GM12878 (cell line): ENCODE measurements at regions not wholly inside any gene's neighbourhood (a gene's known extent, or its start where the extent isn't known, plus 50 kb on each side); places are given as distances from the start of the nearest gene placed in this dataset.

Experiments used
- ATAC-seq: fragments of 200-7000 bp; cut with Tn5 transposase; 3 replicates; pipeline ENCODE4 v1.9.1; 2020; ENCODE audit warnings: mild to moderate bottlenecking, moderate library complexity
- BruUV-seq: library from RNA; stranded (reverse); fragments of 400-500 nt; replicated peaks from 2 replicates; lab custom pipeline; 2021; lab: Mats Ljungman, UMichigan
- CTCF ChIA-PET: fragments of 300-600 bp; sonication (Branson Sonifier 250); formaldehyde crosslinking; extraction: SDS; loops from one replicate; lab custom pipeline; 2021; ENCODE audit warnings: inconsistent platforms; lab: Yijun Ruan, JAX
- POLR2A ChIA-PET: fragments of 350-600 bp; formaldehyde crosslinking; extraction: SDS; loops from one replicate; lab custom pipeline; 2021; ENCODE audit warnings: inconsistent platforms; lab: Charles Lee
- RAD21 ChIA-PET: fragments of 300-600 bp; sonication (Branson Sonifier 250); formaldehyde crosslinking; loops from one replicate; lab custom pipeline; 2023; ENCODE audit warnings: antibody characterized with exemption; ENCODE audit not compliant: unreplicated experiment; lab: Charles Lee
- SMC1A ChIA-PET: fragments of 300-600 bp; sonication (Branson Sonifier 250); formaldehyde crosslinking; loops from one replicate; lab custom pipeline; 2023; ENCODE audit not compliant: unreplicated experiment, uncharacterized antibody; lab: Charles Lee
- DNase-seq: peaks from one replicate; pipeline ENCODE4 v3.0.0-alpha.2; 2011; ENCODE audit warnings: low read depth, low spot score
- FAIRE-seq: peaks from 3 replicates; lab custom pipeline; 2011; peaks lifted over from hg19 to GRCh38; lab: Jason Lieb, UNC
- H2AFZ ChIP-seq: 2 replicates; pipeline ENCODE4 v1.6.0; 2011; ENCODE audit warnings: low read depth, low read length, control low read depth; ENCODE audit not compliant: control insufficient read depth
- H3K27ac ChIP-seq: 2 replicates; pipeline ENCODE4 v1.5.1; 2011; ENCODE audit warnings: control low read depth; ENCODE audit not compliant: control insufficient read depth, insufficient read depth
- H3K27me3 ChIP-seq, 2 experiments: replicated peaks in 1 of 2; 2 replicates each; pipeline versions ENCODE4 v1.6.0 to v1.6.1; 2011; ENCODE audit warnings: low read length in 1 of 2; ENCODE audit not compliant: control insufficient read depth in 2 of 2, insufficient read depth in 2 of 2
- H3K36me3 ChIP-seq, 2 experiments: 2 replicates each; pipeline ENCODE4 v1.5.1; 2011; ENCODE audit warnings: low read length in 1 of 2; ENCODE audit not compliant: control insufficient read depth in 2 of 2, insufficient read depth in 2 of 2
- H3K4me1 ChIP-seq: 2 replicates; pipeline ENCODE4 v1.6.1; 2011; ENCODE audit warnings: mild to moderate bottlenecking, low read length, moderate library complexity, mixed read lengths; ENCODE audit not compliant: control insufficient read depth, insufficient read depth
- H3K4me2 ChIP-seq: 2 replicates; pipeline ENCODE4 v1.6.0; 2011; ENCODE audit warnings: control low read depth; ENCODE audit not compliant: control insufficient read depth, insufficient read depth
- H3K4me3 ChIP-seq: fragments of 200-600 bp; sonication (generic); 2 replicates; pipeline ENCODE4 v1.5.1; 2016
- H3K79me2 ChIP-seq: 2 replicates; pipeline ENCODE4 v1.6.0; 2011; ENCODE audit warnings: low read length; ENCODE audit not compliant: control insufficient read depth, insufficient read depth
- H3K9ac ChIP-seq: 2 replicates; pipeline ENCODE4 v1.8.0; 2011; ENCODE audit warnings: low read length, control low read depth, mixed read lengths; ENCODE audit not compliant: control insufficient read depth, insufficient read depth
- H3K9me3 ChIP-seq: replicated peaks from 3 replicates; pipeline ENCODE4 v1.5.1; 2011; ENCODE audit warnings: mild to moderate bottlenecking, low read length; ENCODE audit not compliant: control insufficient read depth, insufficient read depth
- H4K20me1 ChIP-seq: 2 replicates; pipeline ENCODE4 v1.6.0; 2011; ENCODE audit not compliant: control insufficient read depth, insufficient read depth
- ATF7 ChIP-seq: fragments of 450-650 bp; IDR thresholded peaks from 2 replicates; pipeline ENCODE4 v1.6.1; 2016; ENCODE audit warnings: low read depth, mild to moderate bottlenecking
- BMI1 ChIP-seq: fragments of 450-650 bp; IDR thresholded peaks from 2 replicates; pipeline ENCODE4 v1.6.1; 2016; ENCODE audit warnings: mild to moderate bottlenecking, moderate library complexity, borderline replicate concordance
- CEBPZ ChIP-seq: fragments of 150-350 bp; IDR thresholded peaks from 2 replicates; pipeline ENCODE4 v1.6.1; 2016; ENCODE audit warnings: low read depth, low read length
- EED ChIP-seq: sonication (generic); IDR thresholded peaks from 2 replicates; pipeline ENCODE4 v1.6.1; 2016; ENCODE audit warnings: antibody characterized with exemption, low read depth
- HSF1 ChIP-seq: fragments of 150-350 bp; IDR thresholded peaks from 2 replicates; pipeline ENCODE4 v1.6.1; 2014; ENCODE audit warnings: mild to moderate bottlenecking, low read depth, low read length
- IRF5 ChIP-seq: fragments of 450-650 bp; IDR thresholded peaks from 2 replicates; pipeline ENCODE4 v1.6.1; 2017; ENCODE audit warnings: borderline replicate concordance
- MTA3 ChIP-seq: IDR thresholded peaks from 2 replicates; pipeline ENCODE4 v1.6.1; 2012; ENCODE audit warnings: low read length, inconsistent platforms, borderline replicate concordance
- NR2F1 ChIP-seq: fragments of 450-650 bp; conservative IDR thresholded peaks from 2 replicates; pipeline ENCODE4 v1.6.1; 2017; ENCODE audit warnings: mild to moderate bottlenecking
- PAX5 ChIP-seq: IDR thresholded peaks from 2 replicates; pipeline ENCODE4 v1.6.1; 2011; ENCODE audit warnings: low read depth, low read length, borderline replicate concordance
- PBX3 ChIP-seq: IDR thresholded peaks from 2 replicates; pipeline ENCODE4 v1.6.1; 2011; ENCODE audit warnings: mild to moderate bottlenecking, low read depth, low read length, moderate library complexity; ENCODE audit not compliant: insufficient replicate concordance
- RELA ChIP-seq: fragments of 450-650 bp; IDR thresholded peaks from 2 replicates; pipeline ENCODE4 v1.8.0; 2014; ENCODE audit warnings: borderline replicate concordance; ENCODE audit not compliant: partially characterized antibody
- SIN3A ChIP-seq: IDR thresholded peaks from 2 replicates; pipeline ENCODE4 v1.6.1; 2012; ENCODE audit warnings: low read depth, low read length, improper control_type of control experiment
- SMC3 ChIP-seq: IDR thresholded peaks from 2 replicates; pipeline ENCODE4 v1.6.1; 2011; ENCODE audit warnings: low read length, improper control_type of control experiment, borderline replicate concordance
- TARDBP ChIP-seq: IDR thresholded peaks from 2 replicates; pipeline ENCODE4 v1.6.1; 2016; ENCODE audit warnings: borderline replicate concordance
- ZBTB33 ChIP-seq: fragments of 450-650 bp; IDR thresholded peaks from 2 replicates; pipeline ENCODE4 v1.6.1; 2017; ENCODE audit warnings: mild to moderate bottlenecking
- WGBS: methylation state at CpG from one replicate; pipeline ENCODE4 v1.1.6; 2016; ENCODE audit warnings: low lambda C conversion rate; ENCODE audit not compliant: insufficient replicate concordance, insufficient coverage; ENCODE audit errors: missing lambda C conversion rate; 5-methylcytosine and 5-hydroxymethylcytosine counted together
- in situ Hi-C: fragments of 300-500 bp; cut with MboI; formaldehyde crosslinking; loops from 9 replicates; pipeline ENCODE4 v1.14.3; 2018; ENCODE audit warnings: mixed read lengths
- intact Hi-C: fragments of 100-400 bp; cut with micrococcal nuclease; formaldehyde crosslinking; loops from one replicate; pipeline ENCODE4 v1.14.2; 2022; ENCODE audit not compliant: unreplicated experiment

GRCh38 chr18:75141166-75141565 lies 67.8 kb downstream of the PTGR3 start:
- ChIA-PET POLR2A (no interaction called here), RAD21 (no interaction called here), SMC1A (interaction anchor here (0.5 kb wide), 1 partner anchor 1097 kb away, joined by 3 read pairs; no protein-coding TSS in a partner anchor)
- TF ChIP-seq MTA3 (no peak), RELA (no peak), TARDBP (no peak), ATF7 (no peak), HSF1 (no peak), SIN3A (no peak), NR2F1 (no peak), PAX5 (no peak), BMI1 (no peak), CEBPZ (no peak), ZBTB33 (no peak), SMC3 (no peak), PBX3 (no peak), IRF5 (no peak), EED (no peak)

More at GRCh38 chr18:75141166-75141565, 67.8 kb downstream of the PTGR3 start:
- H3K9ac ChIP-seq, result no peak overlapping the region
- no peaks in the 10 kb centered on the region for H4K20me1 ChIP-seq
- no peak for DNase-seq
- H3K4me3 ChIP-seq, result no peak overlapping the region
- BruUV-seq, result no TSS peak
- no peak overlapping the region for H3K27ac ChIP-seq
- intact Hi-C loops (no loop called here), in situ Hi-C loops (no loop called here)
- H3K4me1 ChIP-seq, result no peaks in the 10 kb centered on the region
- no peaks in the 10 kb centered on the region for H3K36me3 ChIP-seq
- H3K27me3 ChIP-seq, result 0 out of 4 replicates have a peak, but pooled peaks cover 0 to 2% of the 10 kb centered on the region in 2 experiments
- WGBS, result 50% methylated on average over 5 of the region's 5 CpGs
- no peak for FAIRE-seq
- H2AFZ ChIP-seq, result no peak overlapping the region
- H3K9me3 ChIP-seq, result no peaks in the 10 kb centered on the region
- CTCF ChIA-PET, result no interaction called here
- no peaks in the 10 kb centered on the region for H3K79me2 ChIP-seq
- ATAC-seq, result no peak
- no peak overlapping the region for H3K4me2 ChIP-seq
